ENCODE measurements at regions not wholly inside any gene's neighbourhood (a gene's known extent, or its start where the extent isn't known, plus 50 kb on each side); places are given as distances from the start of the nearest gene placed in this dataset.

DNA sequence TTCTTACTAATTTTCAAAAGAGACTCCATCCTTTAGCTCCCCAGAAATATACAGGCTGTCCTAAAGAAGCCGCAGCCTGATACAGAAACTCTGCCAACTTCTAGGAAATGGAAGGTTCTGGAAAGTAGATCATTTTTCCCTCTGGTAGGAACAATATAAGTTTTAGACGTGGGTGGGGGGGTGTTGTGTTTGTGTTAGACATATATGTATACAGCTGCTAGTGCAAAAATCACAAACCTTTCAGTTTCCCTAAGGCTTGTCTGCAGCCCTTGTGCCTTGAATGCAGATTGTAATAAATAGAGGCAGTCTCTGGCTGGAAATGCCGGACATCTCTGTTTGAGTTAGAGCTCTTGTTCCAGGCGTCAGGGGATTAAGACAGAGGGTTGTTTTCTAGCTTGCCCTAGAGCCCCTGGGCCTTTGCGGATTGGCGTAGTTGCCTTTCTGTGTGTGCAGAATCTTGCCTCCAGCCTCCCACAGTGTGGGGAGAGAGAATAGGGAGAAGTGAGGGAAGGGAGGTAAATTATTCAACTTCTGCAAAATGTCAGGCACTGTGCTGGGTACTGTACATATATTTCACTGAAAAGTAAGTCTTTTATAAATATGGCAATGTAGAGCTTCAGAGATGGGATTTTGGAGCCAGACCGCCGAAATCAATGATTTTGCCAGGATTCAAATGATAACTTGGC is 269.7 kb downstream of the PRL start:
- TF ChIP-seq, protein P1, sequence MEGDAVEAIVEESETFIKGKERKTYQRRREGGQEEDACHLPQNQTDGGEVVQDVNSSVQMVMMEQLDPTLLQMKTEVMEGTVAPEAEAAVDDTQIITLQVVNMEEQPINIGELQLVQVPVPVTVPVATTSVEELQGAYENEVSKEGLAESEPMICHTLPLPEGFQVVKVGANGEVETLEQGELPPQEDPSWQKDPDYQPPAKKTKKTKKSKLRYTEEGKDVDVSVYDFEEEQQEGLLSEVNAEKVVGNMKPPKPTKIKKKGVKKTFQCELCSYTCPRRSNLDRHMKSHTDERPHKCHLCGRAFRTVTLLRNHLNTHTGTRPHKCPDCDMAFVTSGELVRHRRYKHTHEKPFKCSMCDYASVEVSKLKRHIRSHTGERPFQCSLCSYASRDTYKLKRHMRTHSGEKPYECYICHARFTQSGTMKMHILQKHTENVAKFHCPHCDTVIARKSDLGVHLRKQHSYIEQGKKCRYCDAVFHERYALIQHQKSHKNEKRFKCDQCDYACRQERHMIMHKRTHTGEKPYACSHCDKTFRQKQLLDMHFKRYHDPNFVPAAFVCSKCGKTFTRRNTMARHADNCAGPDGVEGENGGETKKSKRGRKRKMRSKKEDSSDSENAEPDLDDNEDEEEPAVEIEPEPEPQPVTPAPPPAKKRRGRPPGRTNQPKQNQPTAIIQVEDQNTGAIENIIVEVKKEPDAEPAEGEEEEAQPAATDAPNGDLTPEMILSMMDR (IDR thresholded peaks at IDR 0.05), result no peak
- TF ChIP-seq POLR2AphosphoS5 (IDR thresholded peaks at IDR 0.05; ENCODE audit: insufficient read depth in 1 of 2, low read depth in 1 of 2), result no peak
